Mucosa of gallbladder (tissue), 1 donor: ENCODE measurements at regions not wholly inside any gene's neighbourhood (a gene's known extent, or its start where the extent isn't known, plus 50 kb on each side); places are given as distances from the start of the nearest gene placed in this dataset.

Experiments
- DNase-seq: peaks from one replicate; pipeline ENCODE4 v3.0.0-alpha.2; 2020; ENCODE audit warnings: low spot score
- donor health status: DM: no; HTN: no; CAD: no.

DNA sequence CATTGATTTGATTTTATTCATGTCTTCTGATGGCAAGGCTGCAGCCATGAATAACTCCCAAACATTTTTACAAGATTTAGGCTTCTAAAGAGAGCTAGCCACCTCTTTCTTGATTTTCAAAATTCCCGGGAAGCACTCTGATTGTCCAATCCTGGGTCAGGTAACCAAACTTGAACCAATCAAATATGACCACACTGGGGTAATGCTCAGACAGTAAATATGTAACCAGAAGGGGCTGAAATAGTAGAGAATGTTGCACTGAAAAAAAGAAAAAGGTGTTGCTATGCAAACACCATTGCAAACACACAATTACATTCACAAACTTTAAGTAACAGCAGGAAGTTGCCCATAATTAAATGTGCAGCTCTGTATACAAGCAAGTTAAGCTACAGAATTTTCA lies 112.9 kb upstream of the IQCM start:
- no peak for DNase-seq

DNA sequence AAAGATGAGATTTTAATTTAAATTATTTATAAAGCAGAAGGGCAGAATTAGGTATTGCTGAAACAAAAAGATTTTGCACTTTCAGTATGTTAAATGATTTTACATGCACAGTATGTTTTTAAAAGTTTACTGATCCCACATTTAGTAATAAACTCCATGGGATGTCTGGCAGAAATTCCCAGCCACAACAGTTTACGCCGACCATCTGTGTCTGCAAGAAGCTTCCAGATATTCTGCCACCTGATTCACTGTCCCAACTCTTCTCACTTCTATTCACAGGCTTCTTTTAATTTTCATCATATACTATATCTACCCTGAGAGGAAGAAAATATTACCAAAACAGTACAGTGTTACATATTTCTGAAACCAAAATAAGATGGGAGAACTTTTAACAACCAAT lies 115.8 kb upstream of the IQCM start:
- no peak for DNase-seq

DNA sequence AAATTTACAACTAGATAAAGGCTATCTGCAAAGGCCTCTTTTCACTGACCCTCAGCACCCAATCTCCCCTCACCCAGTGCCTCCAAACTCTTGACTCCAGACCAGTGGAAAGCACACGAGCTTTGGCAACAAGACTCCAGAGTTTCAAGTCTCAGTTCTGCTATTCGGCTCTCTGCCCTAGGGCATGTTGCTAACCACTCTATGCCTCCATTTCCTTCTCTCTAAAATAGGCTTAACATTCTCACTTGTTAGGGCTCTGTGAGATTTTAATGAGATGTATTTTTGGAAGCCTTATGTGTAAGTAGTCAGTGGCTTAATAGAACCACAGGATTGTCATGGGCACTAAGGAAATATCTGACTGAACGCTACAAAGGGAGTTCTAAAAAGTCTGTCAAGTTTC lies 116.5 kb upstream of the IQCM start:
- no peak for DNase-seq

DNA sequence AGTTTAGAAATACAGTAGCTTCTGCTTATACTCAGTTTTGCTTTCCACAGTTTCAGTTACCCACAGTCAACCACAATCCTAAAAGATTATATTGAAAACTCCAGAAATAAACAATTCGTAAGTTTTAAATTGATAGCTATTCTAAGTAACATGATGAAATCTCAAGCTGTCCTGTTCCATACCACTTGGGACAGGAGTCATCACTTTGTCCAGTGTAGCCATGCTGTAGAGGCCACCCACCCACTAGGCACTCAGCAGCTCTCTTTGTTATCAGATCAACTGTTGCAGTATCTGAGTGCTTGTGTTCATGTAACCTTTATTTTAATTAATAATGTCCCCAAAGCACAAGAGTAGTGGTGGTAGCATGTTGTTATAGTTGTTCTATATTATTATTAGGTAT lies 117.5 kb upstream of the IQCM start:
- DNase-seq = no peak

DNA sequence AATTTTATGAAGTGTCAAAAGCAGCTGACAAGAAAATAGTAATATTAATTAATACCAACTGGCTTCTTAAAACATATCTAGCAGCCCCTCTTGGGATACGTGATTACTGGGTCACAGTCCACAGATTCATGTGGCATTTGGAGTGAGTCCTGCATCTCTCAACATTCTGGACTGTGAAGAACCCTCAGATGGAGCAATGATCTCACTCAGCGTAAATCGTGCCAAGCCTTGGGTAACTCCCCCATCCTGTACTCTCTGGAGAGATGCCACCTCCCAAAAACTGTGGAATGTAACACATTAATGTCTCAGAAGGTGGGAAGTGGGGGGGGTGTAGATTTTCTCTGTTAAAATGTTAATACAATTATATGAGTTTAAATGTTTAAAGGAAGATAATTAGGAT lies 118.2 kb upstream of the IQCM start:
- DNase-seq = no peak

DNA sequence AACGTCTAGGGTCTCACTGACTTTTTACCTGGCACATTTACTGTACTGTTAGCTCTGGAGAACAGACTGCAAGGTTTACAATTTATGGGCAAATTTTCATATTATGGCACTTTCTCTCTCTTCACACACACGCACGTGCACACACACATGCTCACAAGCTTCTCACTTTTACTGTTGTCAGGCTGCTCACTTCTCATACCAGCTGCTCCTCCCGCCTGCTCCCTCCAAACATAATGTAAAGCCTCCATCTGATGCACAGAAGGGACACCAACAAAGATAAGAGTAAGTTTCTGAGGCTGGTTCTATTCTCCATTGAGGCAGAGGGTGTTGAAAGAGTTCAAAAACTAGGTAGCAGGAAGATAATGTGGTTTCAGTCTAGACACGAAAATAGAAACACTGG lies 128.9 kb upstream of the DCLK2 start:
- no peak for DNase-seq

DNA sequence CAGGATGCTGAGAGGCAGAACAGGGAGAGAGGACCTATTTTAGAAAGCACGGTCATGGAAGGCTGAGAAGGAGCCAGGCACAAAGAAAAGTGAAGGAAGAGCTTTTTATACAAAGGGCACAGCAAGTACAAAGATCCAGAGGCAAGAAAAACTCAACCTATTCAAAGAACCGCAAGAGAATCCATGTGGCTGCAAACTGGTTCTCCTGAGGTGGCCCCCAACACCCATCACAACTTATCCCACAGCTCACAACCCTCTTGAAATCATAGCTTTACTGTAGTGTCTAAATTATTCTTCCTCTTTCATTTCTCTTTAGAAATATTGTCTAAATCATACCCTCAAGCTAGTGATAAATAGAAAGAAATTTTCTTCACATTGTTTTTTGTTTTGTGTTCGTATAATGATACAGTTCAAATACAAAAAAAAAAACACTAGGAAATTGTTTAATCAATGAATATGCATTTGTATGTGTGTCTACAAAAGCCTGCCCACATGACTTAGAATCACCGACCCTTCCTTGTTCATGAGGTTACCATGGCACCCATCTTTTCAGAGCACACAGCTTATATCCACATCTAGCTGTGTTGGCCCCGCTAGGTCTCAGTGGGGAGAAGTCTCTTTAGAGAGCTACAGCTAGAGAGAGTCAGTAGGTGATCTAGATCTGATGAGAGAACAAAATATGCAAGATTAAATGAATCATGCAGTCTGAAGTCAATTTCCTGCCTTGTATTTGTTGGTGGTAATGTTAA lies 126.9 kb upstream of the DCLK2 start:
- DNase-seq = no peak

DNA sequence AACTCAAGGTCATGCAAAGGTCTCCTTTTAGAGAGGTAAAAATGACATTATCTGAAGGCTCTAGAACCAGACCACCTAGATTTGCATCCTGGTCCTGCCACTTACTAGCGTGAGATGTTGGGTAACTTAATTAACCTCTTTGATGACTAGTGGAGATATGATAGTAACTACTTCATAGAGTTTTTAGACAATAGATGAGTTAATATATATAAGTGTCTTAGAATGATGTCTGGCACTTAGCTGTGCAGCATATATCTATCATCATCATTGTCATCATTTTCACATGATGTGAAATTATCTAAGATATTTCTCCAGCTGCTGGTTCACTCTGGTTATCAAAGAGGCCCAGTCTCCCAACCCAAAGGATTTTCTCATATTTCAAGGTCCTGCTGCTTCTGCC lies 126.1 kb upstream of the DCLK2 start:
- DNase-seq = no peak

- DNase-seq = no peak
Observed at GRCh38 chr4:149952716-149953115, 125.5 kb upstream of the DCLK2 start.

GRCh38 chr4:149955780-149956390 lies 122.4 kb upstream of the DCLK2 start:
- DNase-seq = no peak

- DNase-seq = no peak
Observed at GRCh38 chr4:149956678-149957077, 121.6 kb upstream of the DCLK2 start.

DNA sequence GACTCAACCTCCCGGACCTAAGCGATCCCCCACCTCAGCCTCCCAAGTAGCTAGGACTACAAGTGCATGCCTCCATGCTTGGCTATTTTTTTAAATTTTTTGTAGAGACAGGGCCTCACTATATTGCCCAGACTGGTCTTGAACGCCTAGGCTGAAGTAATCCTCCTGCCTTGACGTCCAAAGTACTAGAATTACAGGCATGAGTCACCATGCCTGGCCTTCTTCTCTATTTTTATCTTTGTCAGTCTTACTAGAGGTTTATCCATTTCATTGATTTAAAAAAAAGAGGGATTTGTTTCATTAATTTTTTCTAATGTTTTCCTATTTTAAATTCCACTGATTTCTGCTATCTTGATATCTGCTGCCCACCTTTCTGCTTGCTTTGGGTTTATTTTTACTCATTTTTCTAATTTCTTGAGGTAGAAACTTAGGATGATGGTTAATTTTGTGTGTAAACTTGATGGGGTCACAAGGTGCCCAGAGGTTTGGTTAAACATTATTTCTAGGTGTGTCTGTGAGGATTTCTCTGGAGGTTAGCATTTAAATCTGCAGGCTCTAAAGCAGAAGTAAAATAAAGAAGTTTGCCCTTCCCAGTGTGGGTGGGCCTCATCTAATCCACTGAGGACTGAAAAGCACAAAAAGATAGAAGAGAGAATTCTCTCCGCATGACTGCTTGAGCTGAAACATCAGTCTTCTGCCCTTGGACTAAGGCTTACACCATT lies 116.2 kb upstream of the DCLK2 start:
- peak; percentile 12 for DNase-seq

DNA sequence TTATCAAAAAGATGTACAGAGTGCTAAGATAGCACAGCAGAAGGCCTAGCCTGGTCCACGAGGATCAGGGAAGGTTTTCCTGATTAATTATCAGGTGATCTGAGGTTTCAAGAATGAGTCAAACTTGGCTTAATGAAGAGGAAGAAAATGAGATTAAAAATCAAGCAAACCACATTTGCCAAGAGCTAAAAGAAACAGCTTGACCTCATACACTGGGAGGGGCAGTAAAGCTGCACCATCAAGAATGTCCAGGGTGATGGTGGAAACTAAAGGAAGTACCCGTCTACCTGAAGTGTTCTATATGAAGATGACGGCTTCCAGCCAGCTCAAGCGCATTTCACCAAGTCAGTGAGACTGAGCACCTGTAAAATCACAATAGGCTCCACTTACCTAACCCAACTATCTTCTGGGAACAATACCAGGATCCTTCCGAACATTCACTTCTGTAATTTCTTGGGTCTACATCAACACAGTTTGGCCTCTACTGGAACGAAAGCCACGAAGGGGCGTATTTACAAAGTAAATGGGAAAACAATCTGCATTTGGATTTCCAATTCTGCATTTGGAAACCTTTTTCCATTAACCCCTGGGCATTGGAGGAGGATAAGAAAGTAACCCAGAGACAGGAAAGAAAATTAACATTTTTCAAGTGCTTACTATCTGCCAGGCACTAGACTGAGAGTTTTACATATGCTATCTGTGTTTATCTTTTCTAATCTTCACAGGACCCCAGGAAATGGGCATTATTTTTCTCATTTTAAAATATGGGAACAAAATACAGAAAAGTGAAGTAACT lies 114.0 kb upstream of the DCLK2 start:
- no peak for DNase-seq

- no peak for DNase-seq
Observed at GRCh38 chr4:149965206-149965605, 113.0 kb upstream of the DCLK2 start.

DNA sequence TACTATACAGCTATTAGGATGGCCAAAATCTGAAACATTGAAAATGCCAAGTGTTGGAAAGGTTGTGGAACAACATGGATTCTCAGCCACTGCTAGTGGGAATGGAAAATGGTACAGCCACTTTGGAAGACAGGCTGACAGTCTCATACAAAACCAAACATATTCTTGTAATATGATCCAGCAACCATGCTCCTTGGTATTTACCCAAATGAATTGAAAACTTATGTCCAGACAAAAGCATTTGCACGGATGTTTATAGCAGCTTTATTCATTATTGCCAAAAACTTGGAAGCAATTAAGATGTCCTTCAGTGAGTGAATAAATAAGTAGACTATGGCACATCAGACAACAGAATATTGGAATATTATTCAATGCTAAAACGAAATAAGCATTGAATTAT lies 105.8 kb upstream of the DCLK2 start:
- no peak for DNase-seq

- DNase-seq = no peak
Observed at GRCh38 chr4:149973181-149973580, 105.1 kb upstream of the DCLK2 start.

DNA sequence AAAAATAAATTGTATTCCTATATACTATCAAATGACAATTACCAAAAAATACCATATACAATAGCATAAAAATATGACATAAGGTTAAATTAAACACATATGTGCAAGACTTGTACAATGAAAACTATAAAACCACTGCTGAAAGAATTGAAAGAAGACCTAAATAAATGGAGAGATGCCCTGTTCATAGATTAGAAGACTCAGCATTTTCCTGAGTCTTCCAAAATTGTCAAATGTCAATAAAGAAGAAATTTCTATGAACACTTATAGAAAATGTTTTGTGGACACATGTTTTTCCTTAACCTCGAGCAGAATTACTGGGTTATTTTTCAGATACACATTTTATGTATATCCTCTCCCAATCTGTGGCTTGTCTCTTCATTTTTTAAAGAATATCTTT lies 103.1 kb upstream of the DCLK2 start:
- DNase-seq = no peak

GRCh38 chr4:149980121-149980682 lies 98.0 kb upstream of the DCLK2 start:
- no peak for DNase-seq

DNA sequence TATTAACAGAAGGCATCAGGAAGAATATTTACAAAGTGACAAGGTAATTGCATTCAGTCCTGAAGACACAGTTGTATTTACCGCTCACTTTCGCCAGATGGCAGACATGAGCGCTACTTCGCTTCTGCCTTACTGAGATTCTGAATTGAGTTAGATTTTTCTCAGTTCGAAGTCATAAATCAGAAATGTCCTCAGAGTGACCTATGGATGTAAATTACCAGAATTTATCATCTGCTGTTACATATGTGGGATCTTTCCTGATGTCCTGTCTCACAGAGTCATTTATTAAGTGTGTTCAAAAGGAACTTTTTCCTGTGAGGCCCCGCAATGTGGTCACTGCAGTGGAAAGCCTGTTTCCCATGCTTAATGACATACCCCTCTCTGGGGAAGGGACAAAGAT lies 97.3 kb upstream of the DCLK2 start:
- DNase-seq = peak; percentile 64

- DNase-seq = no peak
Observed at GRCh38 chr4:149983401-149983800, 94.8 kb upstream of the DCLK2 start.

DNA sequence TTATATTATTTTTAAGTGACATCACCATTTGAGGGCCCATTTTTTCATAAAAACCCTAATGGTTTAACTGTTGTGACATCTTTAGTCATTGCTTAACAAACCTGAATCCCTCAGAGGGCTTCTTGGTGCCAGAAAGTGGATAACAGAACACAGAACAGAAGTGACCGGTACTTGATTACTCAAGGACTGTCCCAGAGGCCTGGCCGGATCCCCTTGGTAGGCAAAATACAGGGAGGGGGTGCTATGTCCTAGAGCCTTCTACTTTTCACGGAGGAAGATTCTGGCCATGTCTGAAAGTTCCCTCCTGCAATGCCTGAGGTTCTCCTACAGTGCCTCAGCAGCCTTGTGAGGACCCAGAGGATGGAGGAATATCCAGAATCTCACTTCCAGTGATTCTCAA lies 94.3 kb upstream of the DCLK2 start:
- DNase-seq = no peak

GRCh38 chr4:149985981-149986380 lies 92.3 kb upstream of the DCLK2 start:
- no peak for DNase-seq
